ENCODE measurements at regions not wholly inside any gene's neighbourhood (a gene's known extent, or its start where the extent isn't known, plus 50 kb on each side); places are given as distances from the start of the nearest gene placed in this dataset.

DNA sequence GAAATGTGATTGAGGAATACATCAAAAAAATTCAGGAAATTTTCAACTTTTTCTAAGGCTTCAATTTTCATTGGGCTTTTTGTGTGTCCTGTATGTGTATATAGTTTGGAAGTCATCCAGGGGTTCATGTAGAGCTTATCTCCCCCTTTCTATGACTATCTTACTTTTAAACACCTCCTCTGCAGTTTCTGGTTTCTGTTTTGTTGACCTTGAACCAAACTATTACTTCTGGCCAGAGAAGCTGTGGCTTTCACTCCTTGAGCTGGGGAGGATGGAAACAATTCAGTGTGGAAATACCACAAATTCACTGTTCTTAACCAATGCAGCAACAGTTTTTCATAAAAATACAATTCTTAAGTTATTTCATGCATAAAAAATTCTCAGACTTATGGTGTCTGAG, 613.2 kb upstream of the SEL1L start:
- TF ChIP-seq, protein P1, sequence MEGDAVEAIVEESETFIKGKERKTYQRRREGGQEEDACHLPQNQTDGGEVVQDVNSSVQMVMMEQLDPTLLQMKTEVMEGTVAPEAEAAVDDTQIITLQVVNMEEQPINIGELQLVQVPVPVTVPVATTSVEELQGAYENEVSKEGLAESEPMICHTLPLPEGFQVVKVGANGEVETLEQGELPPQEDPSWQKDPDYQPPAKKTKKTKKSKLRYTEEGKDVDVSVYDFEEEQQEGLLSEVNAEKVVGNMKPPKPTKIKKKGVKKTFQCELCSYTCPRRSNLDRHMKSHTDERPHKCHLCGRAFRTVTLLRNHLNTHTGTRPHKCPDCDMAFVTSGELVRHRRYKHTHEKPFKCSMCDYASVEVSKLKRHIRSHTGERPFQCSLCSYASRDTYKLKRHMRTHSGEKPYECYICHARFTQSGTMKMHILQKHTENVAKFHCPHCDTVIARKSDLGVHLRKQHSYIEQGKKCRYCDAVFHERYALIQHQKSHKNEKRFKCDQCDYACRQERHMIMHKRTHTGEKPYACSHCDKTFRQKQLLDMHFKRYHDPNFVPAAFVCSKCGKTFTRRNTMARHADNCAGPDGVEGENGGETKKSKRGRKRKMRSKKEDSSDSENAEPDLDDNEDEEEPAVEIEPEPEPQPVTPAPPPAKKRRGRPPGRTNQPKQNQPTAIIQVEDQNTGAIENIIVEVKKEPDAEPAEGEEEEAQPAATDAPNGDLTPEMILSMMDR (conservative IDR thresholded peaks at IDR 0.05; ENCODE audit: low read length) = no peak
- TF ChIP-seq EZH2phosphoT487 (IDR thresholded peaks at IDR 0.05; ENCODE audit: borderline replicate concordance, low read depth, low read length) = no peak

Data from OCI-LY7 (cell line).